ENCODE measurements at regions not wholly inside any gene's neighbourhood (a gene's known extent, or its start where the extent isn't known, plus 50 kb on each side); places are given as distances from the start of the nearest gene placed in this dataset.

- no peak for DNase-seq
Observed at GRCh38 chr6:141290941-141291721, 841.6 kb upstream of the GJE1 start.

- no peak for DNase-seq
Observed at GRCh38 chr6:141288947-141289346, 843.8 kb upstream of the GJE1 start.

GRCh38 chr6:141282263-141282662 is 850.5 kb upstream of the GJE1 start:
- no peak for DNase-seq

- DNase-seq, result no peak
Observed at GRCh38 chr6:141269684-141270083, 863.0 kb upstream of the GJE1 start.

GRCh38 chr6:141267420-141267819 is 865.3 kb upstream of the GJE1 start:
- no peak for DNase-seq

- no peak for DNase-seq
Observed at GRCh38 chr6:141265756-141266623, 866.7 kb upstream of the GJE1 start.

- DNase-seq, result no peak
Observed at GRCh38 chr6:141264101-141264500, 868.6 kb upstream of the GJE1 start.

- no peak for DNase-seq
Observed at GRCh38 chr6:141261672-141262060, 871.1 kb upstream of the GJE1 start.

GRCh38 chr6:141261016-141261671 is 871.6 kb upstream of the GJE1 start:
- DNase-seq, result no peak

GRCh38 chr6:141260627-141261015 is 872.1 kb upstream of the GJE1 start:
- no peak for DNase-seq

- no peak for DNase-seq
Observed at GRCh38 chr6:141259807-141260206, 872.9 kb upstream of the GJE1 start.

GRCh38 chr6:141259091-141259490 is 873.6 kb upstream of the GJE1 start:
- DNase-seq, result no peak

GRCh38 chr6:141258516-141258915 is 874.2 kb upstream of the GJE1 start:
- no peak for DNase-seq

GRCh38 chr6:141254336-141254735 is 878.4 kb upstream of the GJE1 start:
- no peak for DNase-seq

- no peak for DNase-seq
Observed at GRCh38 chr6:141252828-141253608, 879.7 kb upstream of the GJE1 start.

- no peak for DNase-seq
Observed at GRCh38 chr6:141251286-141251685, 881.4 kb upstream of the GJE1 start.

GRCh38 chr6:141248021-141248799 is 884.5 kb upstream of the GJE1 start:
- no peak for DNase-seq

- no peak for DNase-seq
Observed at GRCh38 chr6:141244366-141244765, 888.4 kb upstream of the GJE1 start.

- no peak for DNase-seq
Observed at GRCh38 chr6:141242957-141243356, 889.8 kb upstream of the GJE1 start.

GRCh38 chr6:141229296-141229695 is 903.4 kb upstream of the GJE1 start:
- DNase-seq, result no peak

GRCh38 chr6:141218583-141218982 is 914.1 kb upstream of the GJE1 start:
- DNase-seq, result no peak

- no peak for DNase-seq
Observed at GRCh38 chr6:141216726-141217125, 916.0 kb upstream of the GJE1 start.
